Kidney (tissue), 13 donors: ENCODE measurements at regions not wholly inside any gene's neighbourhood (a gene's known extent, or its start where the extent isn't known, plus 50 kb on each side); places are given as distances from the start of the nearest gene placed in this dataset.

Experiments used
- DNase-seq, 5 donors: peaks; one replicate each; pipeline ENCODE4 v3.0.0-alpha.2; 2013 to 2020
- FAIRE-seq: peaks from 2 replicates; lab custom pipeline; 2012; peaks lifted over from hg19 to GRCh38; lab: Jason Lieb, UNC
- H3K27ac ChIP-seq, 2 donors: one replicate each; pipeline ENCODE4 v1.7.0; 2013; ENCODE audit warnings: low read depth in 2 of 2, low read length in 2 of 2, inconsistent platforms in 1 of 2
- H3K27me3 ChIP-seq: one replicate; pipeline ENCODE4 v1.7.1; 2013; ENCODE audit warnings: low read length, inconsistent platforms; ENCODE audit not compliant: control insufficient read depth, insufficient read depth
- H3K36me3 ChIP-seq, 3 donors: one replicate each; pipeline versions ENCODE4 v1.7.0 to v1.7.1; 2013; ENCODE audit warnings: low read length in 3 of 3, control low read depth in 1 of 3, inconsistent platforms in 1 of 3; ENCODE audit not compliant: insufficient read depth in 3 of 3, control insufficient read depth in 2 of 3
- H3K4me1 ChIP-seq, 3 donors: one replicate each; pipeline versions ENCODE4 v1.7.0 to v1.7.1; 2013; ENCODE audit warnings: low read length in 3 of 3, inconsistent platforms in 1 of 3, low read depth in 1 of 3; ENCODE audit not compliant: control insufficient read depth in 2 of 3, insufficient read depth in 2 of 3
- H3K4me3 ChIP-seq, 3 donors: one replicate each; pipeline versions ENCODE4 v1.7.0 to v1.8.1; 2013; ENCODE audit warnings: low read length in 3 of 3, control low read depth in 1 of 3, inconsistent platforms in 1 of 3
- H3K9ac ChIP-seq, 3 donors: one replicate each; pipeline versions ENCODE4 v1.7.0 to v1.7.1; 2013; ENCODE audit warnings: low read length in 3 of 3, control low read depth in 1 of 3, inconsistent platforms in 1 of 3
- H3K9me3 ChIP-seq, 3 donors: one replicate each; pipeline versions ENCODE4 v1.7.0 to v1.7.1; 2013; ENCODE audit warnings: low read length in 3 of 3, control low read depth in 1 of 3, inconsistent platforms in 1 of 3; ENCODE audit not compliant: control insufficient read depth in 2 of 3, insufficient read depth in 1 of 3
- intact Hi-C: fragments of 100-400 bp; cut with DNase I; formaldehyde crosslinking; loops from one replicate; pipeline ENCODE4 v1.11.1; 2022
- TF ChIP-seq, protein P1 (sequence below): IDR thresholded peaks from 3 replicates; pipeline ENCODE4 v1.5.1; 2012; ENCODE audit warnings: mild to moderate bottlenecking, moderate library complexity, borderline replicate concordance; ENCODE audit not compliant: insufficient read depth; ENCODE audit errors: extremely low read depth
- donor health status: control.
- donor health status: control.
- donor health status: control.
- donor health status: control.
- donor health status: control.
- donor health status: DM: yes; HTN: yes; CAD: no.
- donor health status: Normal renal cell carcinoma (clear cell type).

DNA sequence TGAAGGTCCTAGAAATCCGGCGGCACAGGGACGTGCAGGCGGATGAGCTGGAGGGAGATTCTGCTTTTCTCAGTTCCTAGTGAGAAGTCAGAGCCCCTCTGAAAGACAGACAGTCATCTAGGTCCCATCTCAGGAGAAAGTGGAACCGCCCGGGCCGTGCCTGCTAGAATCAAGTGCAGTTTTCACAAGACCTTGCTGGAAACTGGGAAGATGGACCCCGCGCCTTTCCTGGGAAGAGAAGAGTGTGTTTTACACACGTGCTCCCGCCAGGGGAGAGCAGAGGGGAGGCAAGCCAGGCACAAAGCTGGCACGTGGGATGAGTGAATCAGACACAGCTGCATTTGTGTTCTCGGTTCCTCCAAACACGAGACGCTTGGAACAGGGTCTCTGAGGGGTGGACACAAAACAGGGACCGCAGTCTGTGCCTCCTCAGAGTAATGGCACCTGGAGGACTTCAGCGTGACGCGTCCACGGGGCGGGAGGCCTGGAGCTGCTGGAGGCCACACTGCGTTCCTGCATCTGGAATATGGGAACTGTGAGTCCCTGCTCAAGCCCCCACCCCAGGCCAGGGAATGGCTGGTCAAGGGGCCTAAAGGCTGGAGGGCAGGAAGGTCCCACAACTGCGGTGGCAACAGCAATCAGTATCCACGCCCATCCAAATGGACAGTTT is 218.3 kb downstream of the BRD1 start:
- DNase-seq, result peak in 1 of 5 donors; percentile 50
- intact Hi-C loops, result no loop called here

DNA sequence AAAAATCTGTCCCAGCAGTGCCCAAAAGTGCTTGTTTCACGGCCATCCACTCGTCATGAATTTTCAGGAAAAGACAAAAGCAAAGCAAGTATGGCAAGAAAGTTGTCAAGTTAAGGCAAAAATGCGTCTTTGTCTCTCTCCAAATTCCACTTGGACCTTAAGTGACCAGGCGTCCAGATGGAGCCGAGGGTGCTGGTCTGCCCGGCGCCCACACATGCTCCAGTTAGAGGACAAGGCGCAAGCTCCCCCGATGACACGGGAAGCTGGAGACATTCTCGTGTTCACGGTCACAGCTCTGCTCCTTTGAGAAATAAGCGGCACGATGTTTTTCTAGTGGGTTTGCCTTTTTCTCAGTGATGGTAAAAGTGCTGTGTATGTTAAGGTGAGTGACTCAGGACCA is 219.0 kb downstream of the BRD1 start:
- FAIRE-seq (no peak), DNase-seq (no peak)
- intact Hi-C loops, result no loop called here

More for the DNA sequence above, 218.3 kb downstream of the BRD1 start:
- H3K27me3 ChIP-seq, result no peaks in the 10 kb centered on the region
- no peak for FAIRE-seq
- no peak overlapping the region for H3K27ac ChIP-seq
- H3K4me1 ChIP-seq, result no peaks in the 10 kb centered on the region
- H3K9ac ChIP-seq, result no peak overlapping the region
- H3K36me3 ChIP-seq, result no peaks in the 10 kb centered on the region
- TF ChIP-seq, protein P1, sequence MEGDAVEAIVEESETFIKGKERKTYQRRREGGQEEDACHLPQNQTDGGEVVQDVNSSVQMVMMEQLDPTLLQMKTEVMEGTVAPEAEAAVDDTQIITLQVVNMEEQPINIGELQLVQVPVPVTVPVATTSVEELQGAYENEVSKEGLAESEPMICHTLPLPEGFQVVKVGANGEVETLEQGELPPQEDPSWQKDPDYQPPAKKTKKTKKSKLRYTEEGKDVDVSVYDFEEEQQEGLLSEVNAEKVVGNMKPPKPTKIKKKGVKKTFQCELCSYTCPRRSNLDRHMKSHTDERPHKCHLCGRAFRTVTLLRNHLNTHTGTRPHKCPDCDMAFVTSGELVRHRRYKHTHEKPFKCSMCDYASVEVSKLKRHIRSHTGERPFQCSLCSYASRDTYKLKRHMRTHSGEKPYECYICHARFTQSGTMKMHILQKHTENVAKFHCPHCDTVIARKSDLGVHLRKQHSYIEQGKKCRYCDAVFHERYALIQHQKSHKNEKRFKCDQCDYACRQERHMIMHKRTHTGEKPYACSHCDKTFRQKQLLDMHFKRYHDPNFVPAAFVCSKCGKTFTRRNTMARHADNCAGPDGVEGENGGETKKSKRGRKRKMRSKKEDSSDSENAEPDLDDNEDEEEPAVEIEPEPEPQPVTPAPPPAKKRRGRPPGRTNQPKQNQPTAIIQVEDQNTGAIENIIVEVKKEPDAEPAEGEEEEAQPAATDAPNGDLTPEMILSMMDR, result no peak
- H3K4me3 ChIP-seq, result no peak overlapping the region
- H3K9me3 ChIP-seq, result peaks cover 0 to 11% (median 2%) of the 10 kb centered on the region in 3 donors

DNA sequence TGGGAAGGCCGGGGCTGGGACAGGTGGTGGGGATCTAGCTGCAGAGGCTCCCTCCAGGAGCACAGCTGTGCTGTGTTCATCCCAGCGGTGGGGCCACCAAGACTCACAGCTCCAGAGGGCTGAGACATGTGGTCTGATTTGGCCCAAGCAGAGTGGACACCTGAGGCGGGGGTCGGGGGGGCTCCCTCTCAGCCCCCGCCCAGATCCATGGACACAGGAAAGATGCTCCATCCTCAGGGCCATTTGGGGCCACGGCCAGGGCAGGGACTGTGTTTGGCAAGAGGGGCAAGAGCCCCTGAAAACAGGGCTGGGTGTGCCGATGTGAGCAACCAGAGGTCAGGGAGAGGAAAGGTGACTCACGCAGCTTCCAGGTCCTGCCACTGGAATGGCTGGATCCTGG is 219.4 kb downstream of the BRD1 start:
- no peak overlapping the region for H3K27ac ChIP-seq
- TF ChIP-seq, protein P1, result no peak
- no peak for FAIRE-seq
- intact Hi-C loops, result no loop called here
- H3K36me3 ChIP-seq, result no peaks in the 10 kb centered on the region
- DNase-seq, result no peak
- H3K9ac ChIP-seq, result no peak overlapping the region
- H3K4me3 ChIP-seq, result no peak overlapping the region
- no peaks in the 10 kb centered on the region for H3K27me3 ChIP-seq
- no peaks in the 10 kb centered on the region for H3K4me1 ChIP-seq
- H3K9me3 ChIP-seq, result peaks cover 0 to 17% (median 2%) of the 10 kb centered on the region in 3 donors

More for the DNA sequence above, 219.0 kb downstream of the BRD1 start:
- no peak overlapping the region for H3K4me3 ChIP-seq
- no peak overlapping the region for H3K27ac ChIP-seq
- no peaks in the 10 kb centered on the region for H3K4me1 ChIP-seq
- no peak overlapping the region for H3K9ac ChIP-seq
- TF ChIP-seq, protein P1, result no peak
- no peaks in the 10 kb centered on the region for H3K36me3 ChIP-seq
- peaks cover 0 to 16% (median 2%) of the 10 kb centered on the region in 3 donors for H3K9me3 ChIP-seq
- H3K27me3 ChIP-seq, result no peaks in the 10 kb centered on the region

DNA sequence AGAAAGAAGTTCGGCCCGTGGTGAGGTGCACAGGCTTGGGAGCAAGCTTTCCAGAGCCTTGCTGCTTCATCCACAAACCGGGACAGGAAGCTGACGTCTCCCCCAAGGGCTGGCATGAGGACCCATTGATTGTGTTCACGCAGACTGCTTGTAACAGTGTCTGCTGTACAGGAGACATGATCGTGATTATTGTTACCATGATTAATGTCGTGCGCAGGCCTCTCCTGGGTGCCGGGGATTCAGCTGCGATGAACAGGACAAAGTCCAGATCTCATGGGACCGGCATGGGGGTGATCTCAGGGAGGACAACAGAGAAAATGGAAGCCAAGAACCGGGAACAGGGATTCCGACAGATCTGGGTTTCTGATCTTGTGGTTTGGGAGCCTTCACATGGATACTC is 219.9 kb downstream of the BRD1 start:
- no peak for DNase-seq
- TF ChIP-seq, protein P1, result no peak
- H3K27me3 ChIP-seq, result no peaks in the 10 kb centered on the region
- no peaks in the 10 kb centered on the region for H3K36me3 ChIP-seq
- H3K4me1 ChIP-seq, result no peaks in the 10 kb centered on the region
- no peak overlapping the region for H3K27ac ChIP-seq
- H3K4me3 ChIP-seq, result no peak overlapping the region
- peaks cover 0 to 13% (median under 1%) of the 10 kb centered on the region in 3 donors for H3K9me3 ChIP-seq
- H3K9ac ChIP-seq, result no peak overlapping the region
- intact Hi-C loops, result no loop called here
- FAIRE-seq, result no peak
